BE2C (cell line): ENCODE measurements at regions not wholly inside any gene's neighbourhood (a gene's known extent, or its start where the extent isn't known, plus 50 kb on each side); places are given as distances from the start of the nearest gene placed in this dataset.

Experiments
- DNase-seq: peaks from one replicate; pipeline ENCODE4 v3.0.0-alpha.2; 2020
- H3K27me3 ChIP-seq: fragments of 250-450 bp; sonication (Bioruptor Pico); 2 replicates; pipeline ENCODE4 v1.5.1; 2020; ENCODE audit warnings: mild to moderate bottlenecking
- H3K36me3 ChIP-seq: fragments of 250-450 bp; sonication (Bioruptor Pico); 2 replicates; pipeline ENCODE4 v1.5.1; 2020; ENCODE audit warnings: mild to moderate bottlenecking
- H3K4me1 ChIP-seq: fragments of 250-450 bp; sonication (Bioruptor Pico); 2 replicates; pipeline ENCODE4 v1.5.1; 2020
- H3K4me3 ChIP-seq: 2 replicates; pipeline ENCODE4 v1.5.1; 2011; ENCODE audit warnings: low read depth, low read length
- H3K9me3 ChIP-seq: fragments of 250-450 bp; sonication (Bioruptor Pico); 2 replicates; pipeline ENCODE4 v1.5.1; 2020
- CTCF ChIP-seq: IDR thresholded peaks from 2 replicates; pipeline ENCODE4 v1.5.1; 2012; ENCODE audit warnings: mild to moderate bottlenecking, low read depth, low read length

- H3K27me3 ChIP-seq: no peaks in the 10 kb centered on the region
- H3K4me3 ChIP-seq: no peak overlapping the region
- H3K36me3 ChIP-seq: no peaks in the 10 kb centered on the region
- H3K9me3 ChIP-seq: no peaks in the 10 kb centered on the region
- DNase-seq: no peak
- no peaks in the 10 kb centered on the region for H3K4me1 ChIP-seq
- TF ChIP-seq CTCF: no peak
Observed at GRCh38 chr6:18561037-18561750, 174.0 kb downstream of the RNF144B start.

GRCh38 chr6:18562726-18563125 is 175.6 kb downstream of the RNF144B start:
- Histone ChIP-seq H3K4me3 (no peak overlapping the region), H3K9me3 (no peaks in the 10 kb centered on the region)

GRCh38 chr6:18564775-18565174 is 177.6 kb downstream of the RNF144B start:
- no peak for DNase-seq
- no peak for TF ChIP-seq CTCF
- Histone ChIP-seq H3K4me3 (no peak overlapping the region), H3K27me3 (no peaks in the 10 kb centered on the region), H3K9me3 (no peaks in the 10 kb centered on the region), H3K4me1 (no peaks in the 10 kb centered on the region), H3K36me3 (no peaks in the 10 kb centered on the region)

More at GRCh38 chr6:18562726-18563125, 175.6 kb downstream of the RNF144B start:
- no peak for TF ChIP-seq CTCF
- DNase-seq: no peak
- Histone ChIP-seq H3K36me3 (no peaks in the 10 kb centered on the region), H3K4me1 (no peaks in the 10 kb centered on the region), H3K27me3 (no peaks in the 10 kb centered on the region)

GRCh38 chr6:18565231-18565630 is 178.1 kb downstream of the RNF144B start:
- no peak overlapping the region for H3K4me3 ChIP-seq
- no peaks in the 10 kb centered on the region for H3K4me1 ChIP-seq
- H3K36me3 ChIP-seq: no peaks in the 10 kb centered on the region
- no peaks in the 10 kb centered on the region for H3K27me3 ChIP-seq
- no peaks in the 10 kb centered on the region for H3K9me3 ChIP-seq
- TF ChIP-seq CTCF: no peak
- no peak for DNase-seq

- Histone ChIP-seq H3K36me3 (no peaks in the 10 kb centered on the region), H3K4me3 (no peak overlapping the region), H3K9me3 (no peaks in the 10 kb centered on the region), H3K27me3 (no peaks in the 10 kb centered on the region), H3K4me1 (no peaks in the 10 kb centered on the region)
- DNase-seq: no peak
- no peak for TF ChIP-seq CTCF
Observed at GRCh38 chr6:18567380-18567779, 180.2 kb downstream of the RNF144B start.

- no peak overlapping the region for H3K4me3 ChIP-seq
- DNase-seq: no peak
- H3K27me3 ChIP-seq: no peaks in the 10 kb centered on the region
- TF ChIP-seq CTCF: no peak
- H3K36me3 ChIP-seq: no peaks in the 10 kb centered on the region
- H3K9me3 ChIP-seq: no peaks in the 10 kb centered on the region
- H3K4me1 ChIP-seq: no peaks in the 10 kb centered on the region
Observed at GRCh38 chr6:18577491-18577890, 190.3 kb downstream of the RNF144B start.
